DND-41 (cell line): ENCODE measurements at regions not wholly inside any gene's neighbourhood (a gene's known extent, or its start where the extent isn't known, plus 50 kb on each side); places are given as distances from the start of the nearest gene placed in this dataset.

Source experiments
- EZH2 ChIP-seq: IDR thresholded peaks from 3 replicates; pipeline ENCODE4 v1.6.1; 2012; ENCODE audit warnings: borderline replicate concordance, low read depth, mild to moderate bottlenecking, moderate library complexity, low read length, inconsistent platforms; ENCODE audit not compliant: severe bottlenecking
- TF ChIP-seq, protein P1 (sequence below): IDR thresholded peaks from 2 replicates; pipeline ENCODE4 v1.5.1; 2012; ENCODE audit warnings: borderline replicate concordance, low read length, moderate library complexity, mild to moderate bottlenecking; ENCODE audit not compliant: poor library complexity, severe bottlenecking; ENCODE audit errors: extremely low read depth

DNA sequence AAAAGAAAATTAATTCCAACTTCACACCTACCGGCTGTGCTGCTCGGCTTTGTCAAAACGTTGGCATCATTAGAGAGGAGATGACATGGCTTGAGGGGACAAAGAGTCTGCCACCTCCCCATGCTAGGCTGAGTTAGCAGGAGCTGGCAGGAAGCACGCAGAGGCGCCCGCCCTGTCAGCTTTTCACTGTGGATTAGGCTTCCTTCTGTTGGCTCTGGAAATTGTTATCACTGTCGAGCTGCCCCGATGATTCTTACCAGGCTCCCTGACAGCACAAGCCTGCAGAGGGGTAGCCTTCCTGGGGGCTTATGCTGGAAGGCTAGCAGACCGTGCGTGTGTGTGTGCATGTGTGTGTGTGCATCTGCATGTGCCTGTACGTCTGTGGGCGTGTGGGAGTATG lies 490.9 kb upstream of the TBX3 start:
- TF ChIP-seq, protein P1, sequence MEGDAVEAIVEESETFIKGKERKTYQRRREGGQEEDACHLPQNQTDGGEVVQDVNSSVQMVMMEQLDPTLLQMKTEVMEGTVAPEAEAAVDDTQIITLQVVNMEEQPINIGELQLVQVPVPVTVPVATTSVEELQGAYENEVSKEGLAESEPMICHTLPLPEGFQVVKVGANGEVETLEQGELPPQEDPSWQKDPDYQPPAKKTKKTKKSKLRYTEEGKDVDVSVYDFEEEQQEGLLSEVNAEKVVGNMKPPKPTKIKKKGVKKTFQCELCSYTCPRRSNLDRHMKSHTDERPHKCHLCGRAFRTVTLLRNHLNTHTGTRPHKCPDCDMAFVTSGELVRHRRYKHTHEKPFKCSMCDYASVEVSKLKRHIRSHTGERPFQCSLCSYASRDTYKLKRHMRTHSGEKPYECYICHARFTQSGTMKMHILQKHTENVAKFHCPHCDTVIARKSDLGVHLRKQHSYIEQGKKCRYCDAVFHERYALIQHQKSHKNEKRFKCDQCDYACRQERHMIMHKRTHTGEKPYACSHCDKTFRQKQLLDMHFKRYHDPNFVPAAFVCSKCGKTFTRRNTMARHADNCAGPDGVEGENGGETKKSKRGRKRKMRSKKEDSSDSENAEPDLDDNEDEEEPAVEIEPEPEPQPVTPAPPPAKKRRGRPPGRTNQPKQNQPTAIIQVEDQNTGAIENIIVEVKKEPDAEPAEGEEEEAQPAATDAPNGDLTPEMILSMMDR, result no peak
- no peak for TF ChIP-seq EZH2
